ENCODE measurements at regions not wholly inside any gene's neighbourhood (a gene's known extent, or its start where the extent isn't known, plus 50 kb on each side); places are given as distances from the start of the nearest gene placed in this dataset.

DNA sequence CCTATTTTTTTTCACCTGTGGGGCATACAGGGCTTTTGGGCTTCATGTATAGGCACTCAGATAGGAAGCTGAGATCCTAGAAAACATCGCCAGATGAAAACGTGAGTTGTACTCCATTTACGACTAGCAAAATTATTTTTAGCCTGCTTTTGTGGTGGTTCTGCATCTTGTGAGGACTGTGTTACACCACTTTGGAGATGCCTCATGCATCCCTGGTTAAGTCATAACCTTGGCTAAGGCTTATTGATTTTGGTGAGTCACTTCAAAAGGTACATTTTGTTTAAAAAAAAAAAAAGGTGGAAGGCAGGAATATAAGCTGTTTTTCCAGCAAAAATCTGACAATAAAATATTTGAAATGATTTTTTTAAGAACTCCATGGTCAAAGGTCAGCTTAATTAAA, 101.8 kb upstream of the OLFM3 start:
- TF ChIP-seq CTCF (IDR thresholded peaks at IDR 0.05) (no peak), POLR2A (IDR thresholded peaks at IDR 0.05) (no peak)
